T1000 (cell line): ENCODE measurements at regions not wholly inside any gene's neighbourhood (a gene's known extent, or its start where the extent isn't known, plus 50 kb on each side); places are given as distances from the start of the nearest gene placed in this dataset.

Experiments used
- DNase-seq: peaks from one replicate; lab custom pipeline; 2025; ENCODE audit warnings: mixed read lengths; lab: John Stamatoyannopoulos, UW

GRCh38 chr1:87224201-87224600 is 104.5 kb upstream of the LMO4 start:
- peak; percentile 13 for DNase-seq

GRCh38 chr1:87225171-87225570 is 103.5 kb upstream of the LMO4 start:
- DNase-seq = no peak

GRCh38 chr1:87226341-87226760 is 102.3 kb upstream of the LMO4 start:
- peak; percentile 89 for DNase-seq

GRCh38 chr1:87227651-87228050 is 101.0 kb upstream of the LMO4 start:
- DNase-seq = no peak

GRCh38 chr1:87230501-87230900 is 98.2 kb upstream of the LMO4 start:
- DNase-seq = no peak

- DNase-seq = no peak
These were observed 96.8 kb upstream of the LMO4 start for GRCh38 chr1:87231703-87232367.

- DNase-seq = no peak
These were observed 92.1 kb upstream of the LMO4 start for GRCh38 chr1:87236585-87236984.

- no peak for DNase-seq
These were observed 88.6 kb upstream of the LMO4 start for GRCh38 chr1:87239997-87240605.

- no peak for DNase-seq
These were observed 87.9 kb upstream of the LMO4 start for GRCh38 chr1:87240661-87241285.

- no peak for DNase-seq
These were observed 86.1 kb upstream of the LMO4 start for GRCh38 chr1:87242445-87243185.

- DNase-seq = no peak
These were observed 85.1 kb upstream of the LMO4 start for GRCh38 chr1:87243573-87243972.

- no peak for DNase-seq
These were observed 82.2 kb upstream of the LMO4 start for GRCh38 chr1:87246436-87246835.

- DNase-seq = no peak
These were observed 78.9 kb upstream of the LMO4 start for GRCh38 chr1:87249803-87250202.

- DNase-seq = no peak
These were observed 78.3 kb upstream of the LMO4 start for GRCh38 chr1:87250336-87250735.

GRCh38 chr1:87252406-87252805 is 76.3 kb upstream of the LMO4 start:
- DNase-seq = no peak

GRCh38 chr1:87262688-87263087 is 66.0 kb upstream of the LMO4 start:
- no peak for DNase-seq

GRCh38 chr1:87263281-87263680 is 65.4 kb upstream of the LMO4 start:
- no peak for DNase-seq

GRCh38 chr1:87263785-87264184 is 64.9 kb upstream of the LMO4 start:
- DNase-seq = no peak

- DNase-seq = no peak
These were observed 63.7 kb upstream of the LMO4 start for GRCh38 chr1:87264976-87265375.

GRCh38 chr1:87265786-87266185 is 62.9 kb upstream of the LMO4 start:
- DNase-seq = no peak

- DNase-seq = no peak
These were observed 60.6 kb upstream of the LMO4 start for GRCh38 chr1:87268111-87268510.

GRCh38 chr1:87269921-87270320 is 58.8 kb upstream of the LMO4 start:
- no peak for DNase-seq

- DNase-seq = no peak
These were observed 55.4 kb upstream of the LMO4 start for GRCh38 chr1:87273291-87273690.
